ENCODE measurements at regions not wholly inside any gene's neighbourhood (a gene's known extent, or its start where the extent isn't known, plus 50 kb on each side); places are given as distances from the start of the nearest gene placed in this dataset.
"Not testable (repeated sequence)": the region's sequence is repeated elsewhere in the genome, so short reads cannot be mapped to it uniquely, and the experiment has no call there.

DNA sequence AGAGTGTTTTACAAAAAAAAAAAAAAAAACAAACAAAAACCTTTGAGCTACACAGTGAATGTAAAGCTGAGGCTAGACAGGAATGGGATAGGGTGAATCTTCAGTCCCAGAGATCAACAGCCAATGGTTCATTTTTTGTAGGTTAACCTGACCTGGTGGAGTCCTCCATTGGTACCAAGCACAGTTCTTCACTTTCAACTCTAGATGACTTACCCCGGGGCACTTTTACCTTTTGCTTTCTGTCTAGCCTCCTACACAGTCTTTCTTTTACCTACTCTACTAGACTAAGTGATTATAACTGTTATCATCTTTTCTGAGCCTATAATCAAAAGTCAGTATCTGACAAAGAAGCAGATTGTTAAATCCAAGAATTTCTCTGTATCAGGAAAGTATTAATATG is 50.9 kb downstream of the ANXA2R start:
- no peak overlapping the region for H3K4me3 ChIP-seq
- peaks cover 17 to 21% of the 10 kb centered on the region in 2 donors for H3K27me3 ChIP-seq
- no peaks in the 10 kb centered on the region for H3K4me1 ChIP-seq
- H3K9me3 ChIP-seq = no peaks in the 10 kb centered on the region
- intact Hi-C loops (cut with DNase I; ENCODE audit: low total_unique reads) = no loop called here
- TF ChIP-seq CTCF (IDR thresholded peaks at IDR 0.05) = no peak
- no peak for TF ChIP-seq POLR2A (IDR thresholded peaks at IDR 0.05)
- no peaks in the 10 kb centered on the region for H3K36me3 ChIP-seq
- H3K27ac ChIP-seq = no peak overlapping the region
- DNase-seq = no peak

GRCh38 chr5:42988568-42988967 is 51.6 kb downstream of the ANXA2R start:
- TF ChIP-seq CTCF (IDR thresholded peaks at IDR 0.05) (no peak), POLR2A (IDR thresholded peaks at IDR 0.05) (no peak)
- no peaks in the 10 kb centered on the region for H3K4me1 ChIP-seq
- no peak for DNase-seq
- no peak overlapping the region for H3K27ac ChIP-seq
- no peak overlapping the region for H3K4me3 ChIP-seq
- intact Hi-C loops (cut with DNase I; ENCODE audit: low total_unique reads) = no loop called here
- peaks cover 11 to 15% of the 10 kb centered on the region in 2 donors for H3K27me3 ChIP-seq
- no peaks in the 10 kb centered on the region for H3K36me3 ChIP-seq
- no peaks in the 10 kb centered on the region for H3K9me3 ChIP-seq

- no peak overlapping the region for H3K27ac ChIP-seq
- H3K27me3 ChIP-seq = no peaks in the 10 kb centered on the region
- DNase-seq = no peak
- no peaks in the 10 kb centered on the region for H3K4me1 ChIP-seq
- TF ChIP-seq CTCF (IDR thresholded peaks at IDR 0.05) (no peak), POLR2A (IDR thresholded peaks at IDR 0.05) (no peak)
- H3K9me3 ChIP-seq = no peaks in the 10 kb centered on the region
- no peak overlapping the region for H3K4me3 ChIP-seq
- no peaks in the 10 kb centered on the region for H3K36me3 ChIP-seq
- intact Hi-C loops (cut with DNase I; ENCODE audit: low total_unique reads) = no loop called here
Measured at GRCh38 chr5:42985129-42986037, 54.7 kb downstream of the ANXA2R start.

- no peaks in the 10 kb centered on the region for H3K9me3 ChIP-seq
- H3K4me1 ChIP-seq = no peaks in the 10 kb centered on the region
- no peak for DNase-seq
- TF ChIP-seq CTCF (IDR thresholded peaks at IDR 0.05) (no peak), POLR2A (IDR thresholded peaks at IDR 0.05) (no peak)
- H3K27me3 ChIP-seq = no peaks in the 10 kb centered on the region
- H3K27ac ChIP-seq = no peak overlapping the region
- no peak overlapping the region for H3K4me3 ChIP-seq
- no peaks in the 10 kb centered on the region for H3K36me3 ChIP-seq
- intact Hi-C loops (cut with DNase I; ENCODE audit: low total_unique reads) = no loop called here
Measured at GRCh38 chr5:42984307-42984706, 55.8 kb downstream of the ANXA2R start.

DNA sequence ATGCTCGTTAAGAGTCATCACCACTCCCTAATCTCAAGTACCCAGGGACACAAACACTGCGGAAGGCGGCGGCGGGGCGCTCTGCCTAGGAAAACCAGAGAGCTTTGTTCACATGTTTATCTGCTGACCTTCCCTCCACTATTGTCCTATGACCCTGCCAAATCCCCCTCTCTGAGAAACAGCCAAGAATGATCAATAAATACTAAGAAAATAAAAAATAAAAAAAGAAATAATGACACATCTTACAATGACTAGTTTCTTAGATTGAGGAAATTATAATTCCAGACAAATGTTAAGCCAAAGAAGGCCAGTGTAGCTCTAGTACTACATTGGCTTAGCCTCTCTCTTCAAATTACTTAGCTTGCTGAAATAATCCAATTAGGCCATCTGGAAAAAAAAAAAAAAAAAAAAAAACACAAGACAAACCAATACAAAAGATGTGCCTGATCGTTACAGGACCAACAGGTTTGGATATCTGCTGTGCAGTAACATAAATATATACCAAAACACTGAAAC is 58.0 kb downstream of the ANXA2R start:
- no peaks in the 10 kb centered on the region for H3K27me3 ChIP-seq
- no peak overlapping the region for H3K4me3 ChIP-seq
- H3K27ac ChIP-seq = no peak overlapping the region
- DNase-seq = no peak
- TF ChIP-seq CTCF (IDR thresholded peaks at IDR 0.05) = no peak
- TF ChIP-seq POLR2A (IDR thresholded peaks at IDR 0.05) = no peak
- intact Hi-C loops (cut with DNase I; ENCODE audit: low total_unique reads) = no loop called here
- no peaks in the 10 kb centered on the region for H3K36me3 ChIP-seq
- no peaks in the 10 kb centered on the region for H3K4me1 ChIP-seq
- no peaks in the 10 kb centered on the region for H3K9me3 ChIP-seq

- H3K36me3 ChIP-seq; H3K27ac ChIP-seq; DNase-seq; H3K27me3 ChIP-seq; intact Hi-C loops (cut with DNase I; ENCODE audit: low total_unique reads); H3K4me1 ChIP-seq; H3K4me3 ChIP-seq; H3K9me3 ChIP-seq: not testable (repeated sequence)
Measured at GRCh38 chr5:42981417-42982106, 58.6 kb downstream of the ANXA2R start.

- H3K36me3 ChIP-seq; H3K27me3 ChIP-seq; intact Hi-C loops (cut with DNase I; ENCODE audit: low total_unique reads); H3K4me1 ChIP-seq; H3K27ac ChIP-seq; H3K9me3 ChIP-seq; DNase-seq; H3K4me3 ChIP-seq: not testable (repeated sequence)
Measured at GRCh38 chr5:42981015-42981414, 59.1 kb downstream of the ANXA2R start.

Data from uterus (tissue), 3 donors.